ENCODE measurements at regions not wholly inside any gene's neighbourhood (a gene's known extent, or its start where the extent isn't known, plus 50 kb on each side); places are given as distances from the start of the nearest gene placed in this dataset.

GRCh38 chr7:115267503-115267902 lies 345.6 kb downstream of the MDFIC start:
- TF ChIP-seq EZH2phosphoT487 (IDR thresholded peaks at IDR 0.05; ENCODE audit: insufficient read depth, low read depth) (no peak), EZH2 (IDR thresholded peaks at IDR 0.05; ENCODE audit: insufficient read depth, poor library complexity, severe bottlenecking) (no peak)

Measured in GM23248 (cell line).